D721Med (cell line): ENCODE measurements at regions not wholly inside any gene's neighbourhood (a gene's known extent, or its start where the extent isn't known, plus 50 kb on each side); places are given as distances from the start of the nearest gene placed in this dataset.

Source experiments
- DNase-seq: peaks from one replicate; pipeline ENCODE4 v3.0.0; 2011; ENCODE audit warnings: low spot score; ENCODE audit not compliant: insufficient read length
- FAIRE-seq: peaks from 2 replicates; lab custom pipeline; 2011; peaks lifted over from hg19 to GRCh38; lab: Jason Lieb, UNC
- CTCF ChIP-seq: IDR thresholded peaks from 2 replicates; pipeline ENCODE4 v1.5.1; 2012; ENCODE audit warnings: mild to moderate bottlenecking, control low read depth; ENCODE audit not compliant: insufficient read depth; ENCODE audit errors: missing control alignments

GRCh38 chr12:105852951-105853350, 285.8 kb downstream of the NUAK1 start:
- no peak for TF ChIP-seq CTCF
- no peak for FAIRE-seq
- DNase-seq = no peak

- no peak for DNase-seq
- FAIRE-seq = no peak
- TF ChIP-seq CTCF = no peak
Measured at GRCh38 chr12:105854071-105854470, 284.7 kb downstream of the NUAK1 start.

GRCh38 chr12:105855361-105856047, 283.2 kb downstream of the NUAK1 start:
- DNase-seq (no peak), FAIRE-seq (no peak)
- no peak for TF ChIP-seq CTCF

GRCh38 chr12:105856048-105856405, 282.7 kb downstream of the NUAK1 start:
- FAIRE-seq (no peak), DNase-seq (no peak)
- TF ChIP-seq CTCF = no peak

GRCh38 chr12:105858981-105859710, 279.6 kb downstream of the NUAK1 start:
- FAIRE-seq (no peak), DNase-seq (no peak)
- no peak for TF ChIP-seq CTCF

- no peak for FAIRE-seq
- TF ChIP-seq CTCF = no peak
- DNase-seq = no peak
Measured at GRCh38 chr12:105860561-105861207, 278.1 kb downstream of the NUAK1 start.

GRCh38 chr12:105861227-105861626, 277.5 kb downstream of the NUAK1 start:
- no peak for TF ChIP-seq CTCF
- DNase-seq = no peak
- no peak for FAIRE-seq
